GM03348 (cell line): ENCODE measurements at regions not wholly inside any gene's neighbourhood (a gene's known extent, or its start where the extent isn't known, plus 50 kb on each side); places are given as distances from the start of the nearest gene placed in this dataset.
"Not testable (repeated sequence)": the region's sequence is repeated elsewhere in the genome, so short reads cannot be mapped to it uniquely, and the experiment has no call there.

Source experiments
- DNase-seq: peaks from one replicate; pipeline ENCODE4 v3.0.0; 2012; ENCODE audit warnings: low spot score

DNA sequence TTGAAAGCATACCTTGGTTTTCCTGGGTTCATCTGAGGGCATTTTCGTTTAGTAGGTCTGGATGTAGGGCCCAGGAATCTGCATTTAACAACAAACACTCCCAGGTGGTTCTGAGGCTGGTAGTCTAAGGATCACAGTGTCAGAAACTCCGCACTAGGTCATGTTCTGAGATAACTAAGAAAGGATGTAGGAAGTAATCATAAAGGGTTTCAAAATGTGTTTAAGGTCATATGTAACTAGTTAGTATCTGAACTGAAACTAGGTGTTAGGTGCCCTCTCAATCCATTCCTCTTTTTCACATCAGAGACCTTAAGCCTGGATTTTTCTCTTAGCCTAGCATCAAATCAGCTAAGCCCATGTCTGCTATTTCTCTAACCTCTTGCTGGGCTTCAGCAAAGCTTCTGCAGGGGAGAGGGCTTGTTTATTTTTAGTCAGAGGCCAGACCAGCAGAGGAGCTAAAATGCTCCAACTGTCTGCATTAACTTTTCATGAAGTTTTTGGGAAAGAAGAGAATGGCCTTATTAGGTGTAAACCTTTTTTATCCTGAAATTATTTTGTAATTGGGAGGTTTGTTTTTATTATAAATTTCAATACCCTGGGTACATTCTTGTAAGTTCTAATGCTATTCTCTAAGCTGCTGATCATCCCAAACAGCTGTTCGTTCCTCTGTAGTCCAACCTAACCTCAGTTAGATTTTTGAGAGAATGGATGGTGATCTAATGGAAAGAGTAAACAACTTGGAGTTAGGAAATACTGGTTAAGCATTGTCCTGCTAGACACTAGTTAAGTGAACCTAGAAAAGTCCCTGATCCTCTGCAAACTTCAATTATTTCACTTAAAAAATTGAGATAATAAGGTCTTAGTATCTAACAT lies 262.8 kb upstream of the RFC3 start:
- no peak for DNase-seq

DNA sequence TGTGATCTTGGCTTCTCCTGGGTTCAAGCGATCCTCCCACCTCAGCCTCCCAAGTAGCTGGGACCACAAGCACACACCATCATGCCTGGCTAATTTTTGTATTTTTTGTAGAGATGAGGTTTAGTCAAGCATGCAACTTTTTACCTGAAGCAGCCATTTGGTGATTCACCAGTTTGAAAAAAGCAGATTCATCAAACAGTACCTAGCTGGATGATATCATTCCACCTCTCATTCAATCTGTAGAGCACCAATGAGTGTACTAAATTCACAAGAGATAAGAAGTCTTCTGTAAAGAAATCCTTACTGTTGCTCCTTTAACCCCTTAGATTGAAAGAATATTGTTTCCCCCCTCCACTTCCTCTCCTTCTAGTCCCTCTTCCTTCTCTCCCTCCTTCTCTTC lies 261.1 kb upstream of the RFC3 start:
- no peak for DNase-seq

DNA sequence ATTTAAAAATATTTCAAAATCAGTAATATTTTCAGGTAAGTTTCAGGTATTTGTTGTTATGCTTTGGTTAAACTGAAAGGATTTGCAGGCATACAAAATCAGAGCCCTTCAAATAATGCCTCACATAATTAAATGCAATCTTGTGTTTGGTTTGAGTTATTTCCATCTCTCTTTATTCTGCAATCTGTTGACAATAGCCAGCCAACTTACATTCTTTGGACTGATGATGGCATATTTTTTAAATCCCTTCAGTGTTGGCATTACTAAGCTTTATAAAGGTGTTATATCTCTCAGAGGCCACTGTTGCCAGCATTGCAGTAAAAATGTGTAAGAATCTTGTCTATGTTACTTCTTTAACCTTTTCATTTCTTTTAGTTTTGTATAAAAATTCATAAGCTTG lies 257.2 kb upstream of the RFC3 start:
- peak; percentile 15 for DNase-seq

DNA sequence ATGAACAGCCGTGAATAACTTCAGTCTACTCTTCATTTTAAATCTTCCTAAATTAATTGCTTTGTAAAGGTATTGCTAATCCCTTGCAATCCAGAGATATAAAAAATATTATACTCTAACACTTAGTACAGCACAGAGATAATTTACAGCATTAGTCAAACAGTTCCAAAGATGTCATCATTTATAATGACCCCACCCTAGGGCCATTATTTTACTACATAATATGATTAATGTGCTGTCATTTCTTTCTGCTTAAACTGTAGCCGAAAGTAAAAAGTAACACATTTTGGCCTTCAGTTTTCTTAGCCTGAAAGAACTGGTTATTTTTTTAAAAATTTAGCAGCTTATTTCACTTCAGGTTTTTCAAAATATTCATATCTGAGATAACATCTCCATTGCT lies 256.3 kb upstream of the RFC3 start:
- DNase-seq = no peak

DNA sequence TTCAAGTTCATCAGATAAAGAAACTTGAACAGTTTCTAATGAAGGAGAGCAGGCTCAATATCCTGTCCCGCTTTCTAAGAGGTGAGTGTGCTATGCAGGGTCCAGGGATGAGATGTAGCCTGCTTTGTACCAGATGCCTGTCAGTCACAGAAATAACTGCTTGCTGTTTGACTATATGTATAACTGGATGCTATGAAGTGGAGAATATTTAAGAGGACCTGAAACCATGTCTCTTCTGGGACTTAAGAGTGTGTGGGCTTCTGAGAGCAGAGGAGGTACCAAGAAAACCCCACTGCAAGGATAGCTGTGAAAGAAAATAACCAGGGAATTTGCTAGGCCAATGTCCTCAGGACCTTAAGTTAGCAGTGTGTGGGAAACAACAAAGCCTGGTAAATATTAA lies 246.3 kb upstream of the RFC3 start:
- no peak for DNase-seq

DNA sequence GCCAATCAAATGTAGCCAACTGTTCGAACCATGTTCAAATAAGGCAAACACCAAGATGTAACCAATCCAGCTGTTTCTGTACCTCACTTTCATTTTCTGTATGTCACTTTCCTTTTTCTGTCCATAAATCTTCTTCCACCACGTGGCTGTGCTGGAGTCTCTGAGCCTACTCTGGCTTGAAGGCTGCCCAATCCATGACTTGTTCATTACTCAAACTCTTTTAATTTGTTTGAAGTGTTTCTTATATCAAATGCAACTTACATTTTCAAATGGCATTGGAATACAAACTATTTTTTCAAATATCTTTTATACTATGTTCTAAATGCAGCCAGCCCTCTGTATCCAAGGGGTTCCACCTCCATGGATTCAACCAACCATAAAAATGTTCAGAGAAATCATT lies 245.6 kb upstream of the RFC3 start:
- DNase-seq = not testable (repeated sequence)

DNA sequence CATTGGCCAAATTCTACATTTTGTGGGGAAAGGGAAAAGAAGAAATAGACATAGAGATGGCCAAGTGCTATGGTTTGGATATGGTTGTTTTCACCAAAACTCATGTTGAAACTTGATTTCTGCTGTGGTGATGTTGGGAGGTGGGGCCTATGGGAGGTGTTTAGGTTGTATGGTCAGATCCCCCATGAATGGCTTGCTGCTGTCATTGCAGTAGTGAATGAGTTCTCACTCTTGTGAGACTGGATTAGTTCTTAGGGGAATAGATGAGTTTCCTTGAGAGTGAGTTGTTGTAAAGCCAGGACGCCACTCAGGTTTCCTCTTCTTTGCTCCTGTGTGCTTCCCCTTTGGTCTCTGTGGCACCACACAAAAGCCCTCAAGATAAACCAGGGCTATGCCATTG lies 242.6 kb upstream of the RFC3 start:
- DNase-seq = no peak

DNA sequence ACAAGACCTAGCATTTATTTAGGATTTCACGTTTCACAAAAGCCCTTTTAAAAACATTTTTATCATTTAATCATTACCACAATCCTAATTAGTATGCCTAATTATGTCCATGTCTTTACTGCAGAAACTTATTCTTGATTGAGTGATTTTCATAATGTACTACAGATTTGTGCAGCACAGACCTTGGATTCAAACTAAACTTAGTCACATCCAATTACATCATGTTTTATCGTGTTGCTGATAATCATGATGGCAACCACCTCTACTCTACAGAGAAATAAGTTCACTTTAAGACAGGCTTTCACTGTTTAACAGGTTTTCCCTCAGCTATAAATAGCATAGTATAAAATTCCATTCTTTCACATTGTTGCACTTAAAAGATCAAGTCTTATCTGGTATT lies 240.9 kb upstream of the RFC3 start:
- DNase-seq = no peak

DNA sequence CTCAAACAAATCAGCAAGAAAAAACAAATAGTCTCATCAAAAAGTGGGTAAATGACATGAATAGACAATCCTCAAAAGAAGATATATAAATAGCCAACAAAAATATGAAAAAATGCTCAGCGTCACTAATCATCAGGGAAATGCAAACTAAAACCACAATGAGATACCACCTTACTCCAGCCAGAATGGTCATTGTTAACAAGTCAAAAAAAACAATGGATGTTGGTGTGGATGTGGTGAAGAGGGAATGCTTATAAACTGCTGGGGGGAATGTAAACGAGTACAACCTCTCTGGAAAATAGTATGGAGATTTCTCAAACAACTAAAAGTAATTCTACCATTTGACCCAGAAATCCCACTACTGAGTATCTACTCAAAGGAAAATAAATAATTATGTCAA lies 239.2 kb upstream of the RFC3 start:
- DNase-seq = no peak

DNA sequence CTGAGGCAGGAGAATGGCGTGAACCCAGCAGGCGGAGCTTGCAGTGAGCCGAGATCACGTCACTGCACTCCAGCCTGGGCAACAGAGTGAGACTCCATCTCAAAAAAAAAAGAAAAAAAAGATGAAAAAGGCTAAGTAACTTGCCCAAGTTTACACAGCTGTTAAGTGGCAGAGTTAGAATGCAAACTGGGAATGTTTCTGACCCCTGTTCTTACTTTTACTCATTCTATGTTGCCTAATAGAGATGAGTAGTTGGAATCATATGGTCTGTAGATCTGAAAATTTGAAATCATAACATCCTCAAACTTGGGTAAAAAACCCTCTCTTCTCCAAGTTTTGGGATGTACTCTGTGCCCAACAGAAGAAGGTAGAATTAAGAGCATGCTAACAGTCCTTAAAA lies 235.8 kb upstream of the RFC3 start:
- DNase-seq = no peak

DNA sequence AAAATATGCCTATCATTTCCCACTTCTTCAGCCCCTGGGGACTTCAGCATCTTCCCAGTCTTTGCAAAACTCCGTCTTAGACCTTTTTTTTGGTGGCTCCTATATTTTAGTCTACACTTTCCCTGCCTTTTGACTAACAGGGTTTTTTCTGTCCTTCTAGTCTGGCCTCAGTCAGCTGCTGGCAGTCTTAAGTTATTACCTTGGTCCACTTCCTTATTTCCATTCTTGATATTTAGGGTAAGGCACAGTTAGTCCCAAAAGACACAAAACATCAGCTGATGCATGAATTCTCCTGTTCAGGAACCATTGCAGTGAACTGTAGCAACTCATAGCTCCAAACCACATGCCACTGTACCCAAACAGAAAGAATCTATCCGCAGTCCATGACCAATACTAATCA lies 234.6 kb upstream of the RFC3 start:
- no peak for DNase-seq

DNA sequence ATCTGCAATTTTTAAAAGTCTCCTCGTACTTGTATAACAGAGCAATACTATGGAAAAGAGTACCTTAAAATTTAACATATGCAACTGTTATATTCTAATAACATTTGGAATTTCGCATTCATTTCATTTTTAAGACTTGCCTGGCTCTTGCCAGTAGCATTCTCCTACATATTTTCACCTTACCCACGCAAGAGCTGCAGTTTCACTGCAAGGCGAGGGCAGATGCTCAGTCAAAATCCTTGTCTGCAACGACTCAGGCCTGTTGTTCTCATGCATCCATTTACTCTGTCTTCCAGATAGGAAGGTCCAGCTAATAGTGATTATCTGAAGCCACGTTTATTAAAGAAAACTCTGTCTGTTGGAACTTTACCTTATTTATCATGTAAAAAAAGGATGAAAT lies 227.0 kb upstream of the RFC3 start:
- no peak for DNase-seq

DNA sequence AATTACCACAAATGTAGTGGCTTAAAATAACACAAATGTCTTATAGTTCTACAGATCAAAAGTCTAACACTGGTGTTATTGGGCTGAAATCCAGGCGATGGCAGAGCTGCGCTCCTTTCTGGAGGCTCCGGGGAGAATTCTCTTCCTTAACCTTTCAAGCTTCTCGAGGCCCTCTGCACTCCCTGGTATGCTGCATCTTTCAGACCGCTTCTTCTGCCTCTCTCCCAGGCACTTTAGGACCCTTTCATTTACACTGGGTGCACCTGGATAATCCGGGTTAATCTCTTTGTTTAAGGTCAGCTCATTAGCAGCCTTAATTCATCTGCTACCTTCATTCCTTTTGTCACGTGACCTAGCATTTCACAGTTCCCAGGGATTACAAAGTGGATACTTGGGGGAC lies 211.3 kb upstream of the RFC3 start:
- DNase-seq = no peak

DNA sequence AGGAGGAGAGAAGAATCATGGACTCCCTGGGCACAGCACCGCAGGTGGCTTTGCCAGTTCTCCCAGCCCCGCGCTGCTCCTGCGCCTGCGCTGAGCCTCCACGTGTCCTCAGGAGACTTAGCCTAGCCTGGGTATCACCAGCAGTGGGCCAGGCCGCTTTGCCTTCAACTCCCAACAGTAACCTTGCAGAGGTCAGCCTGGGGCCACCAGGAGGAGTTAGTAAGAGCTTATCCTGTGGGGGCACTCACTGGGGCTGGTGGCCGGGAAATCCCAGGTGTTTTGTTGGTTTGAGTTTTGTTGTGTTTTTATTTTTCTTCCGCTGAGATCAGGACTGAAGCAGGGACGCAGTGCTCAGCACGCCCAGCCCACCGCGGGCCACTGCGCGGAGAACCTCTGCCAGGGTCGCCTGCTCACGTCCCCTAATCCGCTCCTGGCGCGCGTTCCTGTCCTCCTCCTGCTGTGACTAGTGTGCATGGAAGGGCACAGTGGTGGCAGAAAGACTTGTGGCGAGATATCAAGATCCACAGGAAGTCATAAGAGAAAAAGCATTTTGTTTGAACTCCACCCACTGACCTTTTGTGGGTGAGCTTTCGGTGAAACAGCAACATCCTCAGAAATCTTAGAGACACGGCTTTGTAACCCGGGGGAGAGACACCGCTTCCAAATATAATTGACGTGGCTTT lies 207.4 kb upstream of the RFC3 start:
- DNase-seq = no peak

DNA sequence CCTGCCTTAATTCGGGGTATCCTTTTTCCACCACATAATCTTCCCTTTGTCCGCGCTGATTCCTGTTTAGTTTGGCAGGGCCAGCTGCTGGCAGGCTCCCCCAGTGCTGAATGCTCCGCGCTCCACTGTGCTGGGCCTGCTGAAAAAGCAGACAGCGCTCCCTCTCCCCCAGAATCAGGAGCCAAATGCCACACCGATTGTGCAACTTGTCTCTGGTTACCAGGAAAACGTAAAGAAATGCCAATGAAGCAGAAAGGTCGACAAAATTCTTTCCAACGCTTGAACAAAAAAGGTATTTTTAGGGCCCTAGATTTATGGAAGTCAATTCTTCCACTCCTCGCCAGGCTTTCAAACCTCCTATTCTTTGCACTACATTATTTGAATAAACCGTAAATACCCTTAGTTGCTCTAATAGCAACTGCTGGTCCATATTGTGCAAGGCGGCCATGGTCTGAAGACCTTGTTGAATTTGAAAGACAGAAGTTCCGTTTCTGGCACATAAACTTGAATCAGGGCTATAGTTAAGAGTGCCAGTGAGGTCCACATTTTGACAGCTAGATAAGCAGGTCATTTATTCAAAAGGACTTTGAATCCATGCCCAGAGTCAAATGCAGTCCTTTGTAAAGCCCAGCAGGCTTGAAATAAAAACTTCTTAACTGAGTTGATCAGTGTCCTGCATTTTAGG lies 206.7 kb upstream of the RFC3 start:
- no peak for DNase-seq

DNA sequence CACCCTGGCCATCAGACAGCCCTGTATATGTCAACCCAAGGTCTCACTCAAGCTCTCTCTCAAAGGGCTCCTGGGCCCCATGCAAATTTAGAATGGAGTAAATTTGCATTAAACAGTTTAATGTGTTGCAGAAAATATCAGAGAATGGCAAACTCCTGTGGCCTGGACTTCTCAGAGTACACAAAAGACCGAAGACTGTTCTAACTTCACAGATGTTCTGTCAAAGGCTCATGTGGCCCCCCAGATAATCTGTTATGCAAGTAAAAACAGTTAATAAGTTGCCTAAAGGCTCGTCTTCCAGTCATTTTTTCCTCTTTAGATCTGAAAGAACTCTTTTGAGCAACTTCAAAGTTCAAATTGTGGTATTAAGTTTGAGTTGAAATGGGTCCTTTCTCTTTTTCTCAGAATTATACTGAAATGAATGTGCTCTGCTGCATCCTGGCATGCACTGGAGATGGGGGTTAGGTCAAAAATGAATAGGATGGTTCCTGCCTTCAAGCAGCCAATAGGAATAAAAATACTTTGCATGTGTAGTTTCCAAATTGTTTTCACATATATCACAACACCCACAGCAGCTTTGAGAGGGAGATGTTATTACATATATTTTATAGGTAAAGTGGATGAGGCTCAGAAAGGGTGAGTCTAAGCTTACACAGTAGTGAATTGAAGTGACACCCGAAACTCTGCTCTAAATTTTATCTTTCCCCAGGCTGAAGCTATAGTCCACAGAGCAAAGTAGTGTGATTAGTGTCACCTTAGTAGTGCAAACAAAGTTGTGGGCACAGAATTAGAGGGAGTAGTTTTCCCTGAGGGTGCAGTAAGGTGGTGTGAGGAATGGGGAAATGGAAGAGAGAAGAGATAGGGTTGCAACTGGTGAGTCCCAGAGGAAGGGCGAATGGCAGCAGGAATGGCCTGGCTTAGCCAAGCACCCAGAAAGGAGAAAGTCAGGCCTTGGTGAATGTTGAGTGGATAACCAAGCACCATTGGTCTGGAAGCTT lies 205.0 kb upstream of the RFC3 start:
- no peak for DNase-seq

DNA sequence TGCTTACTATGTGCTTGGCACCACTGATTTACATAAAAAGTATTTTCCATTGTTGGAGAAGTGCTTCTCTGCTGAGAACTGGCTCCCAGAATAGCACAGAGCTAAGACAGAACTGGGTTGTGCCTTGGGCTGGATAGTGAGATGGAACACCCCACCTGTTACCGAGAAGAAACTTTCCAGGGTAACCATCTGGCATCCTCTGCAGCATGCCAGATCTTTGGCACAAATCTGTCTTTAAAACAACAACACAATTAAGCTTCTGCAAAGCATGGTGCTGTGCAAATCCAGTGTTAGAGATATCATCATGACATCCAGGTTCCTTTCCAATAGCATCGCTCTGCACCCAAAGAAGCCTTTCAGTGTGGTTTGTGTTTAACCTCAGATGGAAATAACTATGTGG lies 202.5 kb upstream of the RFC3 start:
- no peak for DNase-seq

DNA sequence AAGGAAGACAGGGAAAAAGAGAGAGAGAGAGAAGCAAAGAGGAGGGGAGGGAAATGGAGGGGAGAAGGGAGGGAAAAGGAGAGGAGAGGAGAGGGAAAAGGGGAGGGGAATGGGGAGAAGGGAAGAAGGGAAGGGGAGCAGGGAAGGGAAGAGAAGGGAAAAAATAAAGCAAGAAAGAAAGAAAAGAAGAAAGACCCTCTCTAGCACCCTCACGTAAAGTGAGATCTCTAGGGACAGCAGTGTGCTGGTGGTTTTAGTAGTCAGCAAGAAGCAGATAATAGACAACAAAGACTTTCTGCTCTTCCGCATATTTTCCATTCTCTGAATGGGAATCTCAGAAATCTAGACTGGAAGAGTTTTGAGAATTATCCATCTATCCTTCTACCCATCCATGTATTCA lies 201.8 kb upstream of the RFC3 start:
- no peak for DNase-seq

DNA sequence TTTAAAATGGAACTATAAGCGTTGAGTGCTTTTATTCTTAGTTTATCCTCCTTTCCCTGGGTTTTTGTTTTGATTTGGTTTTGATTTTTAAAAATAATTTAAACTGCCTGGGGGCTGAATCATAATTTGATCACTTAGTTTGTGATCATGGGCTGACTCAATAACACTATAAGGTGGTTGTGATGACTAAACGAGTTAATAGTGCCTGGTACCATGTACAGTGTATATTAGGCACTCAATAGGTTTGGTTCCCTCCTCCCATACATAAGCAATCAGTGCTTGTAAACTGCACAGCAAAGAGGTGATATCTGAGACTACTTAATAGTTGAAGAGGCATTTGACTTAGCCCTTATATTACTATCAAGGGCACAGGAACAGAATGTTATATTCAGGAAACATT lies 200.9 kb upstream of the RFC3 start:
- DNase-seq = no peak

DNA sequence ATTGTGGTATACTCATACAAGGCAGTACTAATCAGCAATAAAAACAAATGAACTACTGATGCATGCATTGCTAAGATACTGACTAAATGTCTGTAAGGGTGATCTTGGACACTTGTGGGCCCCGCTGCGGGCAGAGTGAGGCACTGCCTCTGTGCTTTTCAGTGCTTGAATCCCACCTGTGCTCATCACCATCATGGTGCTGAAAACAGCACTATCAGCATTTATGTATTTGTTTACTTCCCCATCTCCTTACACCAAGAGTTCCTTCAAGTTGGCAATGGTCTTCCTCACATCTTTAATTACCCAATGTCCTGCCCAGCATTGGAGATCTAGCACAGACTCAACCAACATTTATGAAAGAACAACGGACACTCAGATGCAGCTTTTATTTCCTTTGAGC lies 193.7 kb upstream of the RFC3 start:
- DNase-seq = no peak

DNA sequence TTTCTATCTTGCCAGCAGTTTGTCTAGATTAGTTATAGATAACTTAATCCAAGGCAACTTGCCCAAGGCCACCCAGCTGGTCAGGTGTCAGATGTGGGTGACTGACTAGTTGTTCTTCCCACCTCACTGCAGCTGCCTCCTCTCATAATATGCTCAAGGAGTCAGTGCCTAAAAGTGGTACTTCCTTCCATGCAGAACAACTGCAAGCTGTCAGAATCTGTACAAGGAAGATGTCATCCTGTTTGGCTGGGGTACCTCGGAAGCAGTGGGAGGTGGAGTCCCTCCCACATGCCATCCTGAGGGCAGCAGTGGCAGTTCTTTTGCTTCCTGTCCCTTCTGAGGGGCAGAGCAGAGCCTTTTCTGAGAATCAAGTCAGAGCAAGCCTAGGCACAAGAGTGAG lies 193.2 kb upstream of the RFC3 start:
- DNase-seq = no peak

DNA sequence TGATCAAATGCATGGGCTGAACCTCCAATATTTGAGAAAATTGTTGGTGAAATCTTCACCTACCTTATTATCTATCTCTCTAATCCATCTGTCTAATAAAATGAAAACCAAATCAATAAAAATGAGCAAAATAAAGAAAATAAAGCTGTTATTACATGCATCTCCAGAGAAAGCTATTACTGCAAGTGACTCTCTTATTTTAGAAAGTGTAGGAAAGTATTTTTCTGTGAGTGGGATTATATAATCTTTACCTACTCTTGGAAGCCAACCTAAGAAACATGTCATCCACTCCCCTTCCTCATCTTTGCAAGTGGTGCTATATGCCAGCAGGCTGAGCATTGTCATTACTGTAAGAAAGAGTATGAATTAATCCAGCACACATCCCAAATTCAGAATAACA lies 191.5 kb upstream of the RFC3 start:
- no peak for DNase-seq
